Lung (tissue), 11 donors: ENCODE measurements at regions not wholly inside any gene's neighbourhood (a gene's known extent, or its start where the extent isn't known, plus 50 kb on each side); places are given as distances from the start of the nearest gene placed in this dataset.

ENCODE experiments used
- ATAC-seq: fragments of 200-7000 bp; cut with Tn5 transposase; one replicate; pipeline ENCODE4 v1.9.1; 2020; ENCODE audit warnings: moderate number of reproducible peaks; ENCODE audit not compliant: insufficient read depth, low FRiP score
- DNase-seq, 3 donors: peaks; one replicate each; pipeline ENCODE4 v3.0.0-alpha.2; 2013 to 2017
- H3K27ac ChIP-seq, 2 donors: one replicate each; pipeline ENCODE4 v1.5.1; 2013; ENCODE audit warnings: mild to moderate bottlenecking in 2 of 2, moderate library complexity in 2 of 2, control low read depth in 1 of 2, inconsistent platforms in 1 of 2, low read depth in 1 of 2, low read length in 1 of 2
- H3K27me3 ChIP-seq, 3 donors: one replicate each; pipeline ENCODE4 v1.5.1; 2013; ENCODE audit warnings: low read length in 2 of 3; ENCODE audit not compliant: control insufficient read depth in 3 of 3, insufficient read depth in 3 of 3
- H3K36me3 ChIP-seq, 4 donors: one replicate each; pipeline ENCODE4 v1.5.1; 2013; ENCODE audit warnings: low read length in 4 of 4, mild to moderate bottlenecking in 1 of 4, moderate library complexity in 1 of 4; ENCODE audit not compliant: control insufficient read depth in 4 of 4, insufficient read depth in 4 of 4
- H3K4me1 ChIP-seq, 5 donors: one replicate each; pipeline ENCODE4 v1.5.1; 2013; ENCODE audit warnings: low read length in 5 of 5, mild to moderate bottlenecking in 2 of 5, moderate library complexity in 1 of 5; ENCODE audit not compliant: control insufficient read depth in 5 of 5, insufficient read depth in 5 of 5
- H3K4me3 ChIP-seq: one replicate; pipeline ENCODE4 v1.5.1; 2013; ENCODE audit warnings: mild to moderate bottlenecking, control low read depth, moderate library complexity
- H3K9ac ChIP-seq, 2 donors: one replicate each; pipeline ENCODE4 v1.5.1; 2013; ENCODE audit warnings: low read length in 2 of 2, control low read depth in 1 of 2; ENCODE audit not compliant: insufficient read depth in 1 of 2
- H3K9me3 ChIP-seq, 4 donors: one replicate each; pipeline ENCODE4 v1.5.1; 2013; ENCODE audit warnings: low read length in 3 of 4, mild to moderate bottlenecking in 1 of 4, moderate library complexity in 1 of 4; ENCODE audit not compliant: control insufficient read depth in 4 of 4, insufficient read depth in 3 of 4
- CTCF ChIP-seq: IDR thresholded peaks from 2 replicates; pipeline ENCODE4 v1.5.1; 2012; ENCODE audit warnings: mild to moderate bottlenecking; ENCODE audit errors: control extremely low read depth, extremely low read depth
- WGBS, 2 donors: extraction: QIAGEN DNeasy Blood & Tissue Kit; methylation state at CpG; one replicate each; pipeline ENCODE4 v1.1.7; 2013; 5-methylcytosine and 5-hydroxymethylcytosine counted together
- donor health status: control.
- donor health status: control.
- donor health status: Bipolar disorder and iron deficiency.
- donor health status: healthy.
- donor health status: DM: yes; HTN: yes; CAD: no.

- ATAC-seq (no peak), DNase-seq (no peak)
- H3K9ac ChIP-seq, result no peak overlapping the region
- no peak overlapping the region for H3K27ac ChIP-seq
- H3K9me3 ChIP-seq, result peaks cover 0 to 3% (median 0%) of the 10 kb centered on the region in 4 donors
- no peak overlapping the region for H3K4me3 ChIP-seq
- H3K27me3 ChIP-seq, result no peaks in the 10 kb centered on the region
- peaks cover 0 to 2% (median 0%) of the 10 kb centered on the region in 5 donors for H3K4me1 ChIP-seq
- no peak for TF ChIP-seq CTCF
- WGBS, 2 donors, result 53 to 62% methylated on average over 4 of the region's 4 CpGs
- H3K36me3 ChIP-seq, result peaks cover 0 to 1% (median 0%) of the 10 kb centered on the region in 4 donors
Measured at GRCh38 chr4:124565371-124565770, 147.2 kb downstream of the ANKRD50 start.

- Histone ChIP-seq H3K36me3 (peaks cover 0 to 1% (median 0%) of the 10 kb centered on the region in 4 donors), H3K4me3 (no peak overlapping the region), H3K27me3 (no peaks in the 10 kb centered on the region), H3K4me1 (peaks cover 0 to 6% (median 0%) of the 10 kb centered on the region in 5 donors), H3K9ac (no peak overlapping the region), H3K9me3 (peaks cover 0 to 3% (median 0%) of the 10 kb centered on the region in 4 donors), H3K27ac (no peak overlapping the region)
- ATAC-seq (no peak), DNase-seq (no peak)
- no peak for TF ChIP-seq CTCF
- WGBS, 2 donors, result 90 to 91% methylated on average over 2 of the region's 2 CpGs
Measured at GRCh38 chr4:124566030-124566429, 146.5 kb downstream of the ANKRD50 start.

- Histone ChIP-seq H3K27ac (no peak overlapping the region), H3K9me3 (peaks cover 0 to 4% (median 2%) of the 10 kb centered on the region in 4 donors), H3K9ac (no peak overlapping the region), H3K27me3 (no peaks in the 10 kb centered on the region), H3K4me3 (no peak overlapping the region), H3K36me3 (no peaks in the 10 kb centered on the region), H3K4me1 (peaks cover 0 to 6% (median 0%) of the 10 kb centered on the region in 5 donors)
- WGBS, 2 donors, result 79 to 87% methylated on average over 4 of the region's 4 CpGs
- DNase-seq (no peak), ATAC-seq (no peak)
- no peak for TF ChIP-seq CTCF
Measured at GRCh38 chr4:124573056-124573455, 139.5 kb downstream of the ANKRD50 start.

GRCh38 chr4:124579896-124580295, 132.6 kb downstream of the ANKRD50 start:
- no peak for ATAC-seq
- DNase-seq, result peak in 2 of 3 donors; percentile 66 to 73
- Histone ChIP-seq H3K9me3 (peaks cover 0 to 11% (median 3%) of the 10 kb centered on the region in 4 donors), H3K27me3 (no peaks in the 10 kb centered on the region), H3K27ac (no peak overlapping the region), H3K9ac (no peak overlapping the region), H3K36me3 (no peaks in the 10 kb centered on the region), H3K4me3 (no peak overlapping the region), H3K4me1 (peaks cover 0 to 14% (median 0%) of the 10 kb centered on the region in 5 donors)
- TF ChIP-seq CTCF, result no peak
